ENCODE measurements at regions not wholly inside any gene's neighbourhood (a gene's known extent, or its start where the extent isn't known, plus 50 kb on each side); places are given as distances from the start of the nearest gene placed in this dataset.

GRCh38 chr3:76245622-76246021, 460.3 kb upstream of the ZNF717 start:
- ATAC-seq (ENCODE audit: insufficient number of reproducible peaks, low FRiP score, low read depth) (no peak), DNase-seq (ENCODE audit: low spot score) (no peak)
- no peaks in the 10 kb centered on the region for H3K4me1 ChIP-seq (ENCODE audit: control insufficient read depth in 1 of 2, low read depth in 2 of 2)
- H3K27ac ChIP-seq: no peak overlapping the region
- no peaks in the 10 kb centered on the region for H3K27me3 ChIP-seq (replicated peaks; ENCODE audit: insufficient read depth)
- H3K36me3 ChIP-seq: no peaks in the 10 kb centered on the region
- no peak for TF ChIP-seq CTCF (IDR thresholded peaks at IDR 0.05)
- H3K9me3 ChIP-seq: no peaks in the 10 kb centered on the region
- H3K4me3 ChIP-seq: no peak overlapping the region

- Histone ChIP-seq H3K36me3 (no peaks in the 10 kb centered on the region), H3K4me1 (ENCODE audit: control insufficient read depth in 1 of 2, low read depth in 2 of 2) (no peaks in the 10 kb centered on the region), H3K27me3 (replicated peaks; ENCODE audit: insufficient read depth) (no peaks in the 10 kb centered on the region), H3K27ac (no peak overlapping the region), H3K9me3 (no peaks in the 10 kb centered on the region), H3K4me3 (no peak overlapping the region)
- no peak for ATAC-seq (ENCODE audit: insufficient number of reproducible peaks, low FRiP score, low read depth)
- no peak for TF ChIP-seq CTCF (IDR thresholded peaks at IDR 0.05)
- DNase-seq (ENCODE audit: low spot score): no peak
Measured at GRCh38 chr3:76264496-76264895, 479.1 kb upstream of the ZNF717 start.

- H3K36me3 ChIP-seq: no peaks in the 10 kb centered on the region
- no peak for TF ChIP-seq CTCF (IDR thresholded peaks at IDR 0.05)
- no peak overlapping the region for H3K27ac ChIP-seq
- no peak for ATAC-seq (ENCODE audit: insufficient number of reproducible peaks, low FRiP score, low read depth)
- no peak for DNase-seq (ENCODE audit: low spot score)
- H3K4me1 ChIP-seq (ENCODE audit: control insufficient read depth in 1 of 2, low read depth in 2 of 2): no peaks in the 10 kb centered on the region
- H3K4me3 ChIP-seq: no peak overlapping the region
- H3K27me3 ChIP-seq (replicated peaks; ENCODE audit: insufficient read depth): no peaks in the 10 kb centered on the region
- H3K9me3 ChIP-seq: no peaks in the 10 kb centered on the region
Measured at GRCh38 chr3:76264911-76265310, 479.6 kb upstream of the ZNF717 start.

GRCh38 chr3:76266511-76266910, 481.2 kb upstream of the ZNF717 start:
- H3K9me3 ChIP-seq: no peaks in the 10 kb centered on the region
- no peaks in the 10 kb centered on the region for H3K27me3 ChIP-seq (replicated peaks; ENCODE audit: insufficient read depth)
- no peak for DNase-seq (ENCODE audit: low spot score)
- no peak overlapping the region for H3K27ac ChIP-seq
- ATAC-seq (ENCODE audit: insufficient number of reproducible peaks, low FRiP score, low read depth): no peak
- no peaks in the 10 kb centered on the region for H3K36me3 ChIP-seq
- H3K4me1 ChIP-seq (ENCODE audit: control insufficient read depth in 1 of 2, low read depth in 2 of 2): no peaks in the 10 kb centered on the region
- H3K4me3 ChIP-seq: no peak overlapping the region
- TF ChIP-seq CTCF (IDR thresholded peaks at IDR 0.05): no peak

GRCh38 chr3:76267851-76268380, 482.6 kb upstream of the ZNF717 start:
- Histone ChIP-seq H3K27me3 (replicated peaks; ENCODE audit: insufficient read depth) (no peaks in the 10 kb centered on the region), H3K9me3 (no peaks in the 10 kb centered on the region), H3K36me3 (no peaks in the 10 kb centered on the region), H3K4me1 (ENCODE audit: control insufficient read depth in 1 of 2, low read depth in 2 of 2) (no peaks in the 10 kb centered on the region), H3K4me3 (no peak overlapping the region), H3K27ac (no peak overlapping the region)
- ATAC-seq (ENCODE audit: insufficient number of reproducible peaks, low FRiP score, low read depth): no peak
- no peak for DNase-seq (ENCODE audit: low spot score)
- no peak for TF ChIP-seq CTCF (IDR thresholded peaks at IDR 0.05)

All from thoracic aorta (tissue), 2 donors.